AG10803 (cell line): ENCODE measurements at regions not wholly inside any gene's neighbourhood (a gene's known extent, or its start where the extent isn't known, plus 50 kb on each side); places are given as distances from the start of the nearest gene placed in this dataset.

Experiments
- DNase-seq: peaks from one replicate; pipeline ENCODE4 v3.0.0; 2010; ENCODE audit warnings: low read depth
- H3K4me3 ChIP-seq: 2 replicates; pipeline ENCODE4 v1.5.1; 2011; ENCODE audit warnings: mild to moderate bottlenecking, low read length, control low read depth
- TF ChIP-seq, protein P1 (sequence below): conservative IDR thresholded peaks from 2 replicates; pipeline ENCODE4 v1.5.1; 2011; ENCODE audit warnings: mild to moderate bottlenecking, low read length, control low read depth, inconsistent platforms

DNA sequence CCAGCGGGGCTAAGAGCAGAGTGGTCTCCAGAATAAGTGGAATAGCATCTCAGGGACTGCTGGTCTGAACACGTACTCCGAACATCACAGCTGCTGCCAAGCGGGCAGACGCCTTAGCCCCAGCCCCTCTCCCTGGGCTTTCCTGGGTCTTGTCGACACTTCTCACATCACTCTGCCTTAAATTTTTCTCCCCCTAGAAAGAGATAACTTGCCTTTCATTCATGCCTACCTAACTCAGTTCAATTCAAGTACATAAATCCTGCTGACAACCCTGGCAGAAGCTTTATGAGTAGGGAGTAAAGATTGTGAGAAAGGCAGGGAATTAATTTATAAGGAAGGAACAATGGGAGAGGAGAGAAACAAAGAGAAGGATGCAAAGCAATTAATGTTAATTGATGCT is 202.9 kb upstream of the TNP1 start:
- no peak for DNase-seq
- TF ChIP-seq, protein P1, sequence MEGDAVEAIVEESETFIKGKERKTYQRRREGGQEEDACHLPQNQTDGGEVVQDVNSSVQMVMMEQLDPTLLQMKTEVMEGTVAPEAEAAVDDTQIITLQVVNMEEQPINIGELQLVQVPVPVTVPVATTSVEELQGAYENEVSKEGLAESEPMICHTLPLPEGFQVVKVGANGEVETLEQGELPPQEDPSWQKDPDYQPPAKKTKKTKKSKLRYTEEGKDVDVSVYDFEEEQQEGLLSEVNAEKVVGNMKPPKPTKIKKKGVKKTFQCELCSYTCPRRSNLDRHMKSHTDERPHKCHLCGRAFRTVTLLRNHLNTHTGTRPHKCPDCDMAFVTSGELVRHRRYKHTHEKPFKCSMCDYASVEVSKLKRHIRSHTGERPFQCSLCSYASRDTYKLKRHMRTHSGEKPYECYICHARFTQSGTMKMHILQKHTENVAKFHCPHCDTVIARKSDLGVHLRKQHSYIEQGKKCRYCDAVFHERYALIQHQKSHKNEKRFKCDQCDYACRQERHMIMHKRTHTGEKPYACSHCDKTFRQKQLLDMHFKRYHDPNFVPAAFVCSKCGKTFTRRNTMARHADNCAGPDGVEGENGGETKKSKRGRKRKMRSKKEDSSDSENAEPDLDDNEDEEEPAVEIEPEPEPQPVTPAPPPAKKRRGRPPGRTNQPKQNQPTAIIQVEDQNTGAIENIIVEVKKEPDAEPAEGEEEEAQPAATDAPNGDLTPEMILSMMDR = no peak
- no peak overlapping the region for H3K4me3 ChIP-seq

DNA sequence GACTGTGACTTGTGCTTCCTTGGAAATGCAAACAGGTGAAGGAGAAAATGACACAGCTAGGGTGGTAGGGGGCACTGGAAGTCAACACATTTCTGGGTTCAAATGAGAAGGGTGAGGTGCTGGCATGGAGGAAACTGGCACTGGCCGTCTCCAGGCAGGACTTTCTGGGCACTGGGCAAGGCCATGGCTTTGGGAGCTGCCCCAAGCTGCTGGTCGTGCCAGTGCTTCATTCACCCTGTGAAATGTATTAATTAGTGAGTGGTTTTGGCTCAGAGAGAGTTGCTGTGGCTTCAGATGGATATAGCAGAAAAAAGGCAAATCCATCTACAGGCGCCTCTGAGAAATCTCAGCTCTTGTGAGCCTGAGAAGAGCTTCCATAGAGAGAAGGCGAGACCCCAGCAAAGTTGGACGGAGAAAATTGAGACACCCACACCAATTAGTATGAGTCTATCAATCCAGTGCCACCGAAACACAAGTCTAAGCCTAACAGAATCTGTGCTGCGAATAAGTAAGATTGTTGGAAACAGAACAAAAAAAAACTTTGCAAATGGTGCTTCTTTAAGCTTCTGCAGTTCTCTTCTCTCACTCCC is 202.1 kb upstream of the TNP1 start:
- no peak overlapping the region for H3K4me3 ChIP-seq
- TF ChIP-seq, protein P1 = no peak
- DNase-seq = no peak

DNA sequence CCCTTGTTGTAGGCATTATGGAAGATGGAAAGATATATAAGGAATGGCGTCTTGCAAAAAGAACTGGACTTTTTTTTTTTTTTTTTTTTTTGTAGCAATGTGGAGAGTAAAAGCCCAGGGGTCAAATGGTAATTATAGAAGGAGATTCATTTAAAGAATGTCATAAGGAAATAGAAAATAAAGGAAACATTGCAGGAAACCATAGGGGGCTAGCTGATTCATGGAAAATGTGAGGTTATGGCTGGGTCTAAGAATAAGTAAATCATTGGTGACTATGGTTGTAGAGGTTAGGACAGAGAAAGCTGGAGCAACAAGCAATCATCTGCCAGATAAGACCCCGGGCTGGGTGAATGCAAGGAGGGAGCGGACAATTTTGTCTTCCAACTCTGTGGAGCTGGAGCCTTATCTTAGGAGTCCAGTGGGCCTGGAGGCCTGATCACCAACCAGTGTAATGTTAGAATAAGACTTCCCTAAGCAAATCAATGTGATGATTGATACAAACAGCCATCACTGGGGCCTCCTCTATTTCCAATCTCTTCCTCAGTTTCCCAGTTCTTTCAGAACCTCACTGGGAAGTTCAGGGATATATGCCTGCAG is 201.2 kb upstream of the TNP1 start:
- TF ChIP-seq, protein P1 = no peak
- H3K4me3 ChIP-seq = no peak overlapping the region
- no peak for DNase-seq

DNA sequence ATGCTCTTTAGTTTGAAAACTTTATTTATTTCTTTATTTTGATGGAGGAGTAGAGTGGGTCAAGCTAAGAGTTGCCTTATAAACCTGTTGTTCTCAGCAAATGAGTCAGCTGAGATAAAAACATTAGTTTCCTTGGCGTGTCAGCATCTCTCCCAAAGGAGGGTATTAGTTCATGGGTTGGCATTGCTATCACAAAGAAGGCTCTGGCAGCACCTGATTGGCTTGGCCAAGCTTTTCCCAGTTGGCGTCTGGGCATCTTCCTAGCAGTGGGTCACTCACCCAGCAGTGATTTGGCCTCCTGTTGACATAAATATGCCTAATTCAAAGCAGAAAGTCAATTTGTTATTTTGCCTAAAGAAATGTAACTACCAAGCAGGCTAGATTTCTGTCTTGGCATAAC is 200.7 kb upstream of the TNP1 start:
- no peak overlapping the region for H3K4me3 ChIP-seq
- DNase-seq = no peak
- TF ChIP-seq, protein P1 = no peak

- TF ChIP-seq, protein P1 = no peak
- no peak overlapping the region for H3K4me3 ChIP-seq
- no peak for DNase-seq
Measured at GRCh38 chr2:217058791-217059755, 199.2 kb upstream of the TNP1 start.

- TF ChIP-seq, protein P1 = no peak
- DNase-seq = no peak
- H3K4me3 ChIP-seq = no peak overlapping the region
Measured at GRCh38 chr2:217057773-217058172, 197.9 kb upstream of the TNP1 start.
